BJ (cell line): ENCODE measurements at regions not wholly inside any gene's neighbourhood (a gene's known extent, or its start where the extent isn't known, plus 50 kb on each side); places are given as distances from the start of the nearest gene placed in this dataset.

Source experiments
- CTCF ChIA-PET: fragments of 350-600 bp; formaldehyde crosslinking; extraction: SDS; loops from one replicate; lab custom pipeline; 2021; ENCODE audit warnings: antibody characterized with exemption, inconsistent platforms; lab: Yijun Ruan, JAX
- POLR2A ChIA-PET: fragments of 300-600 bp; sonication (Branson Sonifier 250); formaldehyde crosslinking; extraction: SDS; loops from one replicate; lab custom pipeline; 2021; ENCODE audit warnings: antibody characterized with exemption; lab: Charles Lee
- DNase-seq: peaks from one replicate; pipeline ENCODE4 v3.0.0-alpha.2; 2011; ENCODE audit warnings: low read depth
- H3K27me3 ChIP-seq: 2 replicates; pipeline ENCODE4 v1.6.0; 2011; ENCODE audit warnings: low read length; ENCODE audit not compliant: control insufficient read depth, insufficient read depth
- H3K36me3 ChIP-seq: 2 replicates; pipeline ENCODE4 v1.5.1; 2011; ENCODE audit warnings: low read length; ENCODE audit not compliant: control insufficient read depth, insufficient read depth
- H3K4me3 ChIP-seq: 2 replicates; pipeline ENCODE4 v1.5.1; 2011; ENCODE audit warnings: low read depth, mild to moderate bottlenecking, control low read depth, low read length
- CTCF ChIP-seq: IDR thresholded peaks from 2 replicates; pipeline ENCODE4 v1.5.1; 2011; ENCODE audit warnings: low read depth, mild to moderate bottlenecking, control low read depth, inconsistent platforms, low read length, moderate library complexity; ENCODE audit not compliant: insufficient read depth

GRCh38 chr6:44678252-44678935, 290.9 kb downstream of the CDC5L start:
- CTCF ChIA-PET, result interaction anchor here (1.0 to 2.8 kb wide), 2 partner anchors 10 to 15 kb away, joined by 3 to 15 read pairs; no protein-coding TSS in a partner anchor

GRCh38 chr6:44679438-44680201, 292.1 kb downstream of the CDC5L start:
- POLR2A ChIA-PET, result no interaction called here
- CTCF ChIA-PET, result interaction anchor here (2.8 kb wide), 1 partner anchor 11 kb away, joined by 15 read pairs; no protein-coding TSS in a partner anchor
- no peak for DNase-seq
- Histone ChIP-seq H3K36me3 (no peaks in the 10 kb centered on the region), H3K4me3 (no peak overlapping the region), H3K27me3 (peaks cover 9% of the 10 kb centered on the region; the same call in 1 of the 2 replicates)
- TF ChIP-seq CTCF, result no peak

More at GRCh38 chr6:44678252-44678935, 290.9 kb downstream of the CDC5L start:
- TF ChIP-seq CTCF, result no peak
- Histone ChIP-seq H3K4me3 (no peak overlapping the region), H3K36me3 (no peaks in the 10 kb centered on the region), H3K27me3 (peaks cover 13% of the 10 kb centered on the region)
- POLR2A ChIA-PET, result no interaction called here
- DNase-seq, result no peak

GRCh38 chr6:44680202-44680720, 292.8 kb downstream of the CDC5L start:
- no peak overlapping the region for H3K4me3 ChIP-seq
- ChIA-PET POLR2A (no interaction called here), CTCF (interaction anchor here (2.8 kb wide), 1 partner anchor 12 kb away, joined by 15 read pairs; no protein-coding TSS in a partner anchor)
- no peaks in the 10 kb centered on the region for H3K36me3 ChIP-seq
- H3K27me3 ChIP-seq, result peaks cover 9% of the 10 kb centered on the region; the same call in 1 of the 2 replicates
- TF ChIP-seq CTCF, result no peak
- DNase-seq, result no peak

GRCh38 chr6:44681761-44682160, 294.3 kb downstream of the CDC5L start:
- DNase-seq, result no peak
- POLR2A ChIA-PET, result no interaction called here

More at GRCh38 chr6:44681761-44682160, 294.3 kb downstream of the CDC5L start:
- H3K4me3 ChIP-seq, result no peak overlapping the region
- H3K27me3 ChIP-seq, result peaks cover 9% of the 10 kb centered on the region; the same call in 1 of the 2 replicates
- no peaks in the 10 kb centered on the region for H3K36me3 ChIP-seq
- no peak for TF ChIP-seq CTCF
- CTCF ChIA-PET, result no interaction called here
